Heart left ventricle (tissue), 13 donors: ENCODE measurements at regions not wholly inside any gene's neighbourhood (a gene's known extent, or its start where the extent isn't known, plus 50 kb on each side); places are given as distances from the start of the nearest gene placed in this dataset.

Experiments
- POLR2A ChIP-seq, 2 donors: fragments of 450-650 bp; IDR thresholded peaks; one replicate each; pipeline ENCODE4 v1.6.1; 2017; ENCODE audit warnings: antibody characterized with exemption in 2 of 2, mild to moderate bottlenecking in 2 of 2, moderate library complexity in 2 of 2
- TF ChIP-seq, protein P1 (sequence below), 12 donors: fragments of 200-600 bp; sonication (generic) in 4 of 12; IDR thresholded peaks; one replicate each; pipeline versions ENCODE4 v1.5.0 to v1.8.0; 2018 to 2022; ENCODE audit warnings: antibody characterized with exemption in 12 of 12, mild to moderate bottlenecking in 5 of 12
- donor health status: ischemic (EF 13 %, LVEDD 7.1; RV severe dilation, severe dysfunction).
- donor health status: DM: no; HTN: yes; CAD: no.
- donor health status: DM: no; HTN: no; CAD: no.
- donor health status: ischemic (EF 25% LVEDD 6.9; RV normal size, moderate dysfunction).
- donor health status: ischemic (EF 25% LVEDD 5.7; RV mildly dilated, moderate dysfunction).
- donor health status: ischemic (EF 35%, LVEDD 5.7; RV mildly dilated, moderate dysfunction).
- donor health status: nonischemic (EF 11% LVEDD 7.7; RV severe dilation, severe dysfunction).
- donor health status: DM: yes; HTN: yes; CAD: no.
- donor health status: PGD.
- donor health status: ischemic (EF 29% LVEDD 5.4; RV normal size, mild dysfunction).
- donor health status: nonischemic (EF 23%, LVEDD 6.1; RV moderate dilation, normal function).

DNA sequence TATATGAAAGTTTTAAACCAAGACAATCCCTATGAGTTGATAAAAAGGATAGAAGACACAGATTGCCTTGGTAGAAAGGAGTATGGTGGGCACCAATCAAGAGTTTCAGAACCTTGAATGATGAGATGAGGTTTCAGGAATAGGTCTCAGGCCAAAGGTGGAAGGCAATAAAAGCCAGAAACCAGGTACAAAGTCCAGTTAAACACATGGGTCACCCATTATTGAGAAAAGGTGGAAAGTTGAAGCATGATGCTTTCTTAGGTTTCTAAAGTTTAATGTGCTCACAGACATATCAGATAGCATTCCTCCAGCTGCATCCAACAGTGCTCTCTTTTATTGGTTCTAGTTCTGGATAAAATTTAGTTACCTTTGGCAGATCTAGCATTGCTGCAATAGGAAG, 950.8 kb upstream of the SOX9 start:
- TF ChIP-seq POLR2A (IDR thresholded peaks at IDR 0.05) = no peak
- TF ChIP-seq, protein P1, sequence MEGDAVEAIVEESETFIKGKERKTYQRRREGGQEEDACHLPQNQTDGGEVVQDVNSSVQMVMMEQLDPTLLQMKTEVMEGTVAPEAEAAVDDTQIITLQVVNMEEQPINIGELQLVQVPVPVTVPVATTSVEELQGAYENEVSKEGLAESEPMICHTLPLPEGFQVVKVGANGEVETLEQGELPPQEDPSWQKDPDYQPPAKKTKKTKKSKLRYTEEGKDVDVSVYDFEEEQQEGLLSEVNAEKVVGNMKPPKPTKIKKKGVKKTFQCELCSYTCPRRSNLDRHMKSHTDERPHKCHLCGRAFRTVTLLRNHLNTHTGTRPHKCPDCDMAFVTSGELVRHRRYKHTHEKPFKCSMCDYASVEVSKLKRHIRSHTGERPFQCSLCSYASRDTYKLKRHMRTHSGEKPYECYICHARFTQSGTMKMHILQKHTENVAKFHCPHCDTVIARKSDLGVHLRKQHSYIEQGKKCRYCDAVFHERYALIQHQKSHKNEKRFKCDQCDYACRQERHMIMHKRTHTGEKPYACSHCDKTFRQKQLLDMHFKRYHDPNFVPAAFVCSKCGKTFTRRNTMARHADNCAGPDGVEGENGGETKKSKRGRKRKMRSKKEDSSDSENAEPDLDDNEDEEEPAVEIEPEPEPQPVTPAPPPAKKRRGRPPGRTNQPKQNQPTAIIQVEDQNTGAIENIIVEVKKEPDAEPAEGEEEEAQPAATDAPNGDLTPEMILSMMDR (IDR thresholded peaks at IDR 0.05) = no peak
